Astrocyte (in vitro differentiated cells and primary cell): ENCODE measurements at regions not wholly inside any gene's neighbourhood (a gene's known extent, or its start where the extent isn't known, plus 50 kb on each side); places are given as distances from the start of the nearest gene placed in this dataset.
A peak's percentile ranks its signal among the peaks of the same experiment; 100 is the strongest.

Experiments
- DNase-seq: peaks from one replicate; pipeline ENCODE4 v3.0.0-alpha.2; 2010; ENCODE audit warnings: low read depth
- FAIRE-seq: peaks from 2 replicates; lab custom pipeline; 2011; peaks lifted over from hg19 to GRCh38; lab: Jason Lieb, UNC
- H2AFZ ChIP-seq: 2 replicates; pipeline ENCODE4 v1.6.0; 2012; ENCODE audit warnings: low read depth, low read length, inconsistent platforms
- H3K27ac ChIP-seq: 2 replicates; pipeline ENCODE4 v1.5.1; 2011; ENCODE audit warnings: low read depth, low read length, inconsistent platforms
- H3K27me3 ChIP-seq: 2 replicates; pipeline ENCODE4 v1.6.0; 2011; ENCODE audit warnings: low read length, inconsistent platforms; ENCODE audit not compliant: insufficient read depth
- H3K36me3 ChIP-seq: 2 replicates; pipeline ENCODE4 v1.5.1; 2011; ENCODE audit warnings: low read length, inconsistent platforms; ENCODE audit not compliant: insufficient read depth
- H3K4me1 ChIP-seq: 2 replicates; pipeline ENCODE4 v1.5.1; 2011; ENCODE audit warnings: low read length, inconsistent platforms; ENCODE audit not compliant: insufficient read depth
- H3K4me2 ChIP-seq: 2 replicates; pipeline ENCODE4 v1.6.0; 2012; ENCODE audit warnings: low read length, inconsistent platforms
- H3K4me3 ChIP-seq: 2 replicates; pipeline ENCODE4 v1.5.1; 2011; ENCODE audit warnings: low read depth, mild to moderate bottlenecking, low read length, inconsistent platforms; ENCODE audit not compliant: insufficient read depth
- H3K79me2 ChIP-seq: 2 replicates; pipeline ENCODE4 v1.6.0; 2012; ENCODE audit warnings: mild to moderate bottlenecking, low read length, inconsistent platforms; ENCODE audit not compliant: insufficient read depth
- H3K9ac ChIP-seq: 2 replicates; pipeline ENCODE4 v1.6.0; 2012; ENCODE audit warnings: mild to moderate bottlenecking, low read length, inconsistent platforms
- H3K9me3 ChIP-seq: 2 replicates; pipeline ENCODE4 v1.5.1; 2012; ENCODE audit warnings: low read depth, mild to moderate bottlenecking, low read length, inconsistent platforms; ENCODE audit not compliant: insufficient read depth
- H4K20me1 ChIP-seq: 2 replicates; pipeline ENCODE4 v1.6.0; 2012; ENCODE audit warnings: low read length, inconsistent platforms; ENCODE audit not compliant: insufficient read depth
- H3K27ac Mint-ChIP-seq: one replicate; pipeline ENCODE4 v1.8.0; 2021; ENCODE audit warnings: mild to moderate bottlenecking, mixed read lengths; ENCODE audit not compliant: unreplicated experiment
- H3K27me3 Mint-ChIP-seq: one replicate; pipeline ENCODE4 v1.8.0; 2021; ENCODE audit warnings: low read depth, mixed read lengths; ENCODE audit not compliant: unreplicated experiment
- H3K36me3 Mint-ChIP-seq: one replicate; pipeline ENCODE4 v1.8.0; 2021; ENCODE audit warnings: low read depth, mixed read lengths; ENCODE audit not compliant: unreplicated experiment
- H3K4me1 Mint-ChIP-seq: one replicate; pipeline ENCODE4 v1.8.0; 2021; ENCODE audit warnings: low read depth, mixed read lengths; ENCODE audit not compliant: unreplicated experiment
- H3K4me3 Mint-ChIP-seq: one replicate; pipeline ENCODE4 v1.8.0; 2021; ENCODE audit warnings: mild to moderate bottlenecking, moderate library complexity, mixed read lengths; ENCODE audit not compliant: unreplicated experiment
- H3K9me3 Mint-ChIP-seq: one replicate; pipeline ENCODE4 v1.8.0; 2021; ENCODE audit warnings: mild to moderate bottlenecking, mixed read lengths; ENCODE audit not compliant: unreplicated experiment
- CTCF ChIP-seq: IDR thresholded peaks from 2 replicates; pipeline ENCODE4 v1.5.1; 2011; ENCODE audit warnings: low read depth, mild to moderate bottlenecking, inconsistent platforms, low read length, moderate library complexity; ENCODE audit not compliant: insufficient read depth
- EZH2 ChIP-seq: IDR thresholded peaks from 2 replicates; pipeline ENCODE4 v1.6.1; 2012; ENCODE audit warnings: mild to moderate bottlenecking, low read length, inconsistent platforms; ENCODE audit not compliant: insufficient read depth

DNA sequence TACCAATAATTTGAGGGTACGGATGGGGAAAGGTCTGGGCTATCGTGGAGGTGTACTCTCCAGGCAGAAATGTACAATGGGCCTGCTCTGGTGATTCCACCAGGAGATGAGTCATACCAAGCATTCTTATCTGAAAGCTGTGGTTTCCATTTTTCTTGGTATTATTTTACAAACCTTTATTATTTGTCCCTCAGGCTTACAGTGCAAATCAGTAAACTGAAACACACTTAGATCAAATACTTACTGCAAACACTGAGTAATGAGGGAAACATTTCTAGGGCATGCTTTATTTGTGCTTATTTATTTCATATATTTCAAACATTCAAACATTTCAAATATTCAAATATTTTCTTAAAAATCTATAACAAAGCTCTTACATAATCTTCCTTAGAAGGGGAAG, 319.8 kb downstream of the RND3 start:
- Histone ChIP-seq H3K4me2 (peak overlapping the region; percentile 42), H3K79me2 (no peaks in the 10 kb centered on the region), H3K27ac (peak overlapping the region; percentile 20), H3K4me3 (no peak overlapping the region), H3K9ac (no peak overlapping the region), H3K9me3 (no peaks in the 10 kb centered on the region), H4K20me1 (no peaks in the 10 kb centered on the region), H3K27me3 (no peaks in the 10 kb centered on the region), H2AFZ (no peak overlapping the region), H3K36me3 (no peaks in the 10 kb centered on the region), H3K4me1 (peaks cover 32% of the 10 kb centered on the region)
- DNase-seq, result peak; percentile 79
- no peak for TF ChIP-seq CTCF
- TF ChIP-seq EZH2, result no peak
- FAIRE-seq, result no peak
- H3K36me3 Mint-ChIP-seq, result no peaks in the 10 kb centered on the region
- no peak overlapping the region for H3K4me3 Mint-ChIP-seq
- H3K27me3 Mint-ChIP-seq, result no peaks in the 10 kb centered on the region
- peaks cover 32% of the 10 kb centered on the region for H3K4me1 Mint-ChIP-seq
- peaks cover 3% of the 10 kb centered on the region for H3K9me3 Mint-ChIP-seq
- no peak overlapping the region for H3K27ac Mint-ChIP-seq

- Mint-ChIP-seq H3K9me3 (peaks cover 3% of the 10 kb centered on the region), H3K4me3 (no peak overlapping the region), H3K27ac (peak overlapping the region; percentile 35), H3K27me3 (no peaks in the 10 kb centered on the region), H3K4me1 (peaks cover 35% of the 10 kb centered on the region), H3K36me3 (no peaks in the 10 kb centered on the region)
- Histone ChIP-seq H3K79me2 (no peaks in the 10 kb centered on the region), H3K4me1 (peaks cover 35% of the 10 kb centered on the region), H3K9me3 (no peaks in the 10 kb centered on the region), H3K27me3 (no peaks in the 10 kb centered on the region), H3K4me2 (peak overlapping the region; percentile 61), H3K27ac (peak overlapping the region; percentile 46), H4K20me1 (no peaks in the 10 kb centered on the region), H3K36me3 (no peaks in the 10 kb centered on the region), H3K9ac (peak overlapping the region; percentile 33), H3K4me3 (no peak overlapping the region), H2AFZ (peak overlapping the region; percentile 39)
- no peak for FAIRE-seq
- peak; percentile 82 for DNase-seq
- TF ChIP-seq EZH2 (no peak), CTCF (no peak)
Observed at GRCh38 chr2:150166313-150167051, 321.0 kb downstream of the RND3 start.

- FAIRE-seq, result no peak
- H2AFZ ChIP-seq, result no peak overlapping the region
Observed at GRCh38 chr2:150165988-150166312, 321.5 kb downstream of the RND3 start.

More at GRCh38 chr2:150165988-150166312, 321.5 kb downstream of the RND3 start:
- peak overlapping the region; percentile 61 for H3K4me2 ChIP-seq
- H3K9ac ChIP-seq, result peak overlapping the region; percentile 33
- peaks cover 35% of the 10 kb centered on the region for H3K4me1 Mint-ChIP-seq
- peaks cover 3% of the 10 kb centered on the region for H3K9me3 Mint-ChIP-seq
- peak overlapping the region; percentile 46 for H3K27ac ChIP-seq
- no peaks in the 10 kb centered on the region for H3K27me3 Mint-ChIP-seq
- TF ChIP-seq EZH2 (no peak), CTCF (no peak)
- no peak overlapping the region for H3K27ac Mint-ChIP-seq
- H3K4me3 ChIP-seq, result no peak overlapping the region
- H3K9me3 ChIP-seq, result no peaks in the 10 kb centered on the region
- no peak for DNase-seq
- H3K79me2 ChIP-seq, result no peaks in the 10 kb centered on the region
- H3K36me3 Mint-ChIP-seq, result no peaks in the 10 kb centered on the region
- H3K4me3 Mint-ChIP-seq, result no peak overlapping the region
- H4K20me1 ChIP-seq, result no peaks in the 10 kb centered on the region
- H3K27me3 ChIP-seq, result no peaks in the 10 kb centered on the region
- H3K4me1 ChIP-seq, result peaks cover 35% of the 10 kb centered on the region
- H3K36me3 ChIP-seq, result no peaks in the 10 kb centered on the region
